ENCODE measurements at regions not wholly inside any gene's neighbourhood (a gene's known extent, or its start where the extent isn't known, plus 50 kb on each side); places are given as distances from the start of the nearest gene placed in this dataset.

DNA sequence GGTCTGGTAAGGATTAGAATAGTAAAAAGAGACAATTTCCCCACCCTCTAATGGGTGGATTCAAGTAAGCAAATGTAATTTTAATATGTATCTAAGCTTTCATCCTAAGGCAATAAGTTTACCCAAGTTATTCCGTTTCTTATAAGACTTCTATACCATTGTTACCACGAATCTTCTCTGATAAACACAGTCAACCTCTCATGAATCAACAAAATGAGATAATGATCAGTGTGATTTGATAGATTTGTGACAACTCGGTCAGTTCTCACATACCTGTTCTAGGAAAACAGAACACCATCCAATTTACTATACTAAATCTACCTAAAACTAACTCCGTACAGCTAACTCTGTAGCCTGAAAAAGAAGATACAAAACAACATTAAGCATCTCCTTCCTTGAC lies 342.1 kb downstream of the TBL1XR1 start:
- TF ChIP-seq, protein P1, sequence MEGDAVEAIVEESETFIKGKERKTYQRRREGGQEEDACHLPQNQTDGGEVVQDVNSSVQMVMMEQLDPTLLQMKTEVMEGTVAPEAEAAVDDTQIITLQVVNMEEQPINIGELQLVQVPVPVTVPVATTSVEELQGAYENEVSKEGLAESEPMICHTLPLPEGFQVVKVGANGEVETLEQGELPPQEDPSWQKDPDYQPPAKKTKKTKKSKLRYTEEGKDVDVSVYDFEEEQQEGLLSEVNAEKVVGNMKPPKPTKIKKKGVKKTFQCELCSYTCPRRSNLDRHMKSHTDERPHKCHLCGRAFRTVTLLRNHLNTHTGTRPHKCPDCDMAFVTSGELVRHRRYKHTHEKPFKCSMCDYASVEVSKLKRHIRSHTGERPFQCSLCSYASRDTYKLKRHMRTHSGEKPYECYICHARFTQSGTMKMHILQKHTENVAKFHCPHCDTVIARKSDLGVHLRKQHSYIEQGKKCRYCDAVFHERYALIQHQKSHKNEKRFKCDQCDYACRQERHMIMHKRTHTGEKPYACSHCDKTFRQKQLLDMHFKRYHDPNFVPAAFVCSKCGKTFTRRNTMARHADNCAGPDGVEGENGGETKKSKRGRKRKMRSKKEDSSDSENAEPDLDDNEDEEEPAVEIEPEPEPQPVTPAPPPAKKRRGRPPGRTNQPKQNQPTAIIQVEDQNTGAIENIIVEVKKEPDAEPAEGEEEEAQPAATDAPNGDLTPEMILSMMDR (conservative IDR thresholded peaks at IDR 0.05; ENCODE audit: low read depth, low read length), result no peak
- TF ChIP-seq EZH2 (IDR thresholded peaks at IDR 0.05; ENCODE audit: borderline replicate concordance, low read depth, low read length, poor library complexity, severe bottlenecking), result no peak
